ENCODE measurements at regions not wholly inside any gene's neighbourhood (a gene's known extent, or its start where the extent isn't known, plus 50 kb on each side); places are given as distances from the start of the nearest gene placed in this dataset.

- no peak for DNase-seq (ENCODE audit: low spot score)
These were observed 93.6 kb upstream of the UST start for GRCh38 chr6:148653138-148653776.

GRCh38 chr6:148657048-148657447, 89.8 kb upstream of the UST start:
- peak; percentile 28 for DNase-seq (ENCODE audit: low spot score)

GRCh38 chr6:148658681-148659430, 88.0 kb upstream of the UST start:
- no peak for DNase-seq (ENCODE audit: low spot score)

- no peak for DNase-seq (ENCODE audit: low spot score)
These were observed 79.4 kb upstream of the UST start for GRCh38 chr6:148667395-148667794.

- no peak for DNase-seq (ENCODE audit: low spot score)
These were observed 75.7 kb upstream of the UST start for GRCh38 chr6:148671085-148671484.

- DNase-seq (ENCODE audit: low spot score) = no peak
These were observed 74.9 kb upstream of the UST start for GRCh38 chr6:148671952-148672351.

- no peak for DNase-seq (ENCODE audit: low spot score)
These were observed 72.5 kb upstream of the UST start for GRCh38 chr6:148674306-148674705.

- no peak for DNase-seq (ENCODE audit: low spot score)
These were observed 69.0 kb upstream of the UST start for GRCh38 chr6:148677594-148678476.

GRCh38 chr6:148678682-148679081, 68.1 kb upstream of the UST start:
- DNase-seq (ENCODE audit: low spot score) = no peak

- DNase-seq (ENCODE audit: low spot score) = no peak
These were observed 65.2 kb upstream of the UST start for GRCh38 chr6:148681666-148682065.

- no peak for DNase-seq (ENCODE audit: low spot score)
These were observed 64.6 kb upstream of the UST start for GRCh38 chr6:148682252-148682651.

GRCh38 chr6:148682990-148683389, 63.8 kb upstream of the UST start:
- peak; percentile 29 for DNase-seq (ENCODE audit: low spot score)

GRCh38 chr6:148689168-148689567, 57.7 kb upstream of the UST start:
- DNase-seq (ENCODE audit: low spot score) = no peak

- no peak for DNase-seq (ENCODE audit: low spot score)
These were observed 52.8 kb upstream of the UST start for GRCh38 chr6:148693882-148694484.

Data from putamen (tissue), 1 donor.